ENCODE measurements at regions not wholly inside any gene's neighbourhood (a gene's known extent, or its start where the extent isn't known, plus 50 kb on each side); places are given as distances from the start of the nearest gene placed in this dataset.

- TF ChIP-seq CTCF (IDR thresholded peaks at IDR 0.05; ENCODE audit: poor library complexity) (no peak), EZH2 (IDR thresholded peaks at IDR 0.05; ENCODE audit: borderline replicate concordance) (no peak), EZH2phosphoT487 (IDR thresholded peaks at IDR 0.05; ENCODE audit: low read depth, severe bottlenecking, unreplicated experiment) (no peak)
Observed at GRCh38 chr12:61629702-61630101, 630.5 kb upstream of the USP15 start.

All from hepatocyte (in vitro differentiated cells).